ENCODE measurements at regions not wholly inside any gene's neighbourhood (a gene's known extent, or its start where the extent isn't known, plus 50 kb on each side); places are given as distances from the start of the nearest gene placed in this dataset.

DNA sequence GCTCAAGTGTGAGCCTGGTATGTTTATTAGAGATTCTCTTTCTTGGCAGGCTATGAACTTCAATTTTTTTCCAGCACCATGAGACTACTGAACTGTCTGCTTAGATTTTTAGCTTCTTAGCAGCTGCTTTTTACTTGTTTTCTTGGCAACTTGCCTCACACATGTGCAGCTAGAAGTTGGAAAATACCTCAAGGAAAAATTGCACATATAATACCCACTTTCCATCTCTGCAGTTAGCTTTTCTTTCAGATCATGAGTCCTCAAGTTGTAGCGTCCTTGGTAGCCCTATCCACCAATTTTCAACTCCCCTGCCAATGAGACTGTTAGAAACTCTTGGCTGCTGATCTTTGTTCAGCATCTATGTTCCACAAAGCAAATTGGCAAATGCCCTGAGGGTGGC lies 302.1 kb downstream of the HRH4 start:
- TF ChIP-seq CTCF (IDR thresholded peaks at IDR 0.05; ENCODE audit: low read depth, low read length, missing input control): no peak
- no peak for TF ChIP-seq FOXA1 (IDR thresholded peaks at IDR 0.05)
- no peak for TF ChIP-seq JUND (IDR thresholded peaks at IDR 0.05)
- TF ChIP-seq, protein P1, sequence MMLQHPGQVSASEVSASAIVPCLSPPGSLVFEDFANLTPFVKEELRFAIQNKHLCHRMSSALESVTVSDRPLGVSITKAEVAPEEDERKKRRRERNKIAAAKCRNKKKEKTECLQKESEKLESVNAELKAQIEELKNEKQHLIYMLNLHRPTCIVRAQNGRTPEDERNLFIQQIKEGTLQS (IDR thresholded peaks at IDR 0.05): no peak
- TF ChIP-seq, protein P2, sequence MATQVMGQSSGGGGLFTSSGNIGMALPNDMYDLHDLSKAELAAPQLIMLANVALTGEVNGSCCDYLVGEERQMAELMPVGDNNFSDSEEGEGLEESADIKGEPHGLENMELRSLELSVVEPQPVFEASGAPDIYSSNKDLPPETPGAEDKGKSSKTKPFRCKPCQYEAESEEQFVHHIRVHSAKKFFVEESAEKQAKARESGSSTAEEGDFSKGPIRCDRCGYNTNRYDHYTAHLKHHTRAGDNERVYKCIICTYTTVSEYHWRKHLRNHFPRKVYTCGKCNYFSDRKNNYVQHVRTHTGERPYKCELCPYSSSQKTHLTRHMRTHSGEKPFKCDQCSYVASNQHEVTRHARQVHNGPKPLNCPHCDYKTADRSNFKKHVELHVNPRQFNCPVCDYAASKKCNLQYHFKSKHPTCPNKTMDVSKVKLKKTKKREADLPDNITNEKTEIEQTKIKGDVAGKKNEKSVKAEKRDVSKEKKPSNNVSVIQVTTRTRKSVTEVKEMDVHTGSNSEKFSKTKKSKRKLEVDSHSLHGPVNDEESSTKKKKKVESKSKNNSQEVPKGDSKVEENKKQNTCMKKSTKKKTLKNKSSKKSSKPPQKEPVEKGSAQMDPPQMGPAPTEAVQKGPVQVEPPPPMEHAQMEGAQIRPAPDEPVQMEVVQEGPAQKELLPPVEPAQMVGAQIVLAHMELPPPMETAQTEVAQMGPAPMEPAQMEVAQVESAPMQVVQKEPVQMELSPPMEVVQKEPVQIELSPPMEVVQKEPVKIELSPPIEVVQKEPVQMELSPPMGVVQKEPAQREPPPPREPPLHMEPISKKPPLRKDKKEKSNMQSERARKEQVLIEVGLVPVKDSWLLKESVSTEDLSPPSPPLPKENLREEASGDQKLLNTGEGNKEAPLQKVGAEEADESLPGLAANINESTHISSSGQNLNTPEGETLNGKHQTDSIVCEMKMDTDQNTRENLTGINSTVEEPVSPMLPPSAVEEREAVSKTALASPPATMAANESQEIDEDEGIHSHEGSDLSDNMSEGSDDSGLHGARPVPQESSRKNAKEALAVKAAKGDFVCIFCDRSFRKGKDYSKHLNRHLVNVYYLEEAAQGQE (IDR thresholded peaks at IDR 0.05): no peak
- TF ChIP-seq SP1 (IDR thresholded peaks at IDR 0.05): no peak
- no peak for TF ChIP-seq RAD21 (IDR thresholded peaks at IDR 0.05)

Data from liver (tissue), 3 donors.